Liver (tissue), 3 donors: ENCODE measurements at regions not wholly inside any gene's neighbourhood (a gene's known extent, or its start where the extent isn't known, plus 50 kb on each side); places are given as distances from the start of the nearest gene placed in this dataset.

Experiments used
- RXRA ChIP-seq, 2 donors: IDR thresholded peaks; 2 replicates each; pipeline ENCODE4 v1.6.1; 2017 to 2018; ENCODE audit warnings: antibody characterized with exemption in 2 of 2, mild to moderate bottlenecking in 1 of 2
- TF ChIP-seq, protein P1 (sequence below): fragments of 150-350 bp; IDR thresholded peaks from 2 replicates; pipeline ENCODE4 v1.5.1; 2017; ENCODE audit warnings: improper control_type of control experiment, low read depth, low read length; ENCODE audit not compliant: missing input control
- donor health status: healthy.
- donor health status: healthy.

- TF ChIP-seq RXRA (IDR thresholded peaks at IDR 0.05): no peak
- TF ChIP-seq, protein P1, sequence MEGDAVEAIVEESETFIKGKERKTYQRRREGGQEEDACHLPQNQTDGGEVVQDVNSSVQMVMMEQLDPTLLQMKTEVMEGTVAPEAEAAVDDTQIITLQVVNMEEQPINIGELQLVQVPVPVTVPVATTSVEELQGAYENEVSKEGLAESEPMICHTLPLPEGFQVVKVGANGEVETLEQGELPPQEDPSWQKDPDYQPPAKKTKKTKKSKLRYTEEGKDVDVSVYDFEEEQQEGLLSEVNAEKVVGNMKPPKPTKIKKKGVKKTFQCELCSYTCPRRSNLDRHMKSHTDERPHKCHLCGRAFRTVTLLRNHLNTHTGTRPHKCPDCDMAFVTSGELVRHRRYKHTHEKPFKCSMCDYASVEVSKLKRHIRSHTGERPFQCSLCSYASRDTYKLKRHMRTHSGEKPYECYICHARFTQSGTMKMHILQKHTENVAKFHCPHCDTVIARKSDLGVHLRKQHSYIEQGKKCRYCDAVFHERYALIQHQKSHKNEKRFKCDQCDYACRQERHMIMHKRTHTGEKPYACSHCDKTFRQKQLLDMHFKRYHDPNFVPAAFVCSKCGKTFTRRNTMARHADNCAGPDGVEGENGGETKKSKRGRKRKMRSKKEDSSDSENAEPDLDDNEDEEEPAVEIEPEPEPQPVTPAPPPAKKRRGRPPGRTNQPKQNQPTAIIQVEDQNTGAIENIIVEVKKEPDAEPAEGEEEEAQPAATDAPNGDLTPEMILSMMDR: no peak
Observed at GRCh38 chr5:158485047-158485446, 614.7 kb downstream of the EBF1 start.
